GM21576 (cell line): ENCODE measurements at regions not wholly inside any gene's neighbourhood (a gene's known extent, or its start where the extent isn't known, plus 50 kb on each side); places are given as distances from the start of the nearest gene placed in this dataset.

Experiments used
- ATAC-seq: cut with Tn5 transposase; IDR thresholded peaks from one replicate; pipeline ENCODE4 v1.9.1; 2021; ENCODE audit warnings: mild to moderate bottlenecking, moderate library complexity; ENCODE audit not compliant: unreplicated experiment

DNA sequence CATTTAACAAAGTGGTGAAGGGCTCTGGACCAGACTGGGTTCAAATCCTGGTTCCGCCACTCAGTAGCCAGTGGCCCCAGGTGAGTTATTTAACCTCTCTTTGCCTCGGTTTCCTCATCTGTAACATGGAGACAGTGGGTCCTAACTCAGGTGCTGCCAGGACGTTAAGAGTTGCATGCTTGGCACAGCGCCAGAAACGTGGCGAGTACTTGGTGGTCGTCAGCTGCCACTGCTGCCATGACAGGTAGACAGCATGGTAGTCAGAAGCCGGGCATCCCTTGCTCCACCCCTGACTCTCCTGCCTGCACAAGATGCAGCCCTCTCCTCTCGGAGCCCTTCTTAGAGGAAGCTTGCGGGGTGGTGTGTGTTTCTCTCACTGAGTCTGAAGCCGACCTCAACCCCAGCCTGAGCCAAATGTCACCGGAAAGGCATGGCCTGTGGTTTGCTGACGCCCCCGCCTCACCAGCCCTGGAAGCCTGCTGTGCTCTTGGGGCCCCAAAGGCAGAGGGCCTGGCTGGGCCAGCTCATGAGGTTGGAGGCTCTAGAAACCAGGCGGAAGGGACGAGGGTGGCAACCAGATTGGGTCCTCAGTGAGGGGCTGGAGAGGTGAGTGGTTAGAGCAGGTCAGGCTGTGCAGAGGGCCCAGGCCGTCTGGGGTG is 160.8 kb upstream of the TLE3 start:
- ATAC-seq, result no peak

DNA sequence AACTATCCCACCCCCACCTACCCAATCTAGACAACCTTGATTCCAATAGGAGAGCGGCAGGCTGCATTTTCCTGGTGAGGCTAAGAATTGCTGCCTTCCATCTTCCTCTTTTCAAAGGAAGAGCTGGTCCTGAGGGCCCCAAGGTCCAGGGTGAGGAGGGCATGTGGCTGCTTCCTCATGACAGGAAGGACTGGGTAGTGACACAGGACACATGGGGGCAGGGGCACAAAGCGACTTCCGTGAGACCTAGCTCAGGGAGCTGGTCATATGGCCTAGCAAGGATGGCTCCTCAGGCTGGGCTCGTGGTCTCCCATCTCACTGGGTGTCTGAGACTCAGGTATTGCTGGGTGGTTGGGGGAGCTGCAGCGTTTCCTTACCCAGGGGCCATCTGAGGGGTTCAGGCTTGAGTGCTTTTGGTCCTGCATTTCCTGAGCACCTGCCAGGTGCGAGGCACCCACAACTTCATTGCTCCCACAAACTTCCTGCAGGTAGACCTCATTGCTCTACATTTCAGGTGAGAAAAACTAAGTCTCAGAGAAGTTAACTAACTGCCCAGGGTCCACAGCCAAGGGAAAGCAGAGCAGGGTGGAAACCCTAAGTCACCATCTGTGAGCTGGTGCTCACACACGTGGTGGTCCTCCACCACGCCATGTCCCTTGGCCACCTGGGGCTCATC is 160.0 kb upstream of the TLE3 start:
- ATAC-seq, result no peak

DNA sequence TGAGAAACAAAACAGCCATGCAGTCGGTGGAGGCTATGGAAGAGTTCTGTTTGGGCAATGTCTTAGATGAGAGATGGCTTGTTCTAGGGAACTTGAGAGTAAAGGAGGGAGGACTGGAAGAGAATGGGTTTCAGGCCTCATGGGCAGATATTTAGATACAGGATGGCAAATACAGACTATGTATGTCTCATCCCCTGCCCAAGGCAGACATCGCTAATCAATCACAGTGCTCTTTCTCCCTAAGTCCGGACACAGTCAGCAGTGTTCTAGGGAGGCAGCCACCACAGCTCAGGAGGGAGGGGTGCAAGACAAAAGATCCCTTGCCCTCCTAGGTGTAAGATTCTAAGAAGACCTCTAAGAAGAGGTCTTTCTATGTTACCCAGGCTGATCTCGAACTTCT is 159.3 kb upstream of the TLE3 start:
- no peak for ATAC-seq

DNA sequence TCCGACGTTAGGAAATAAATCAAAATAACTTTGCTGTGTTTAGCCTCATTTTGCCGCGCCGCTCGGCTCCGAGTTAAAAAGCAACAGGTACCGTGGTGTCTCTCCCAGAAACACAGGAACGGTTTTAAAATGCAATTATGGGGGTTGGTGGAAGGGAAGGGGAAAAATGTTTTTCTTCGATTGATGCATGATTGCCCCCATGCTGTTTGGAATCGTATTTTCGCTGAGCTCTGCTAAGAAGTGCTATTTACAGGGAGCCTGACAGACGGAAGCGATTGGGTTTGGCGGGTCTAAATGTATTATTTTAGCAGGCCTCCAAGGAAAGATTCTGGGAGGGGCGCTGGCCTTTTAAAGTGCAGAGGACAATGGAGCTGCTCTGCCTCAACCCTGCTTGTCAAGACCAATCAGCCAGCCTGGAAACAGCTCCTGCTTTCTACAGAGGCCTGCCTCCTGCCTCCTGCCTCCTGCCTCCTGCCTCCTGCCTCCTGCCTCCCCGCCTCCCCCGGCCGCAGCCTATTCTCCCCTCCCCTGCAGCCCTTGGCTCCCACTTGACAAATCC is 156.7 kb upstream of the TLE3 start:
- ATAC-seq, result no peak

DNA sequence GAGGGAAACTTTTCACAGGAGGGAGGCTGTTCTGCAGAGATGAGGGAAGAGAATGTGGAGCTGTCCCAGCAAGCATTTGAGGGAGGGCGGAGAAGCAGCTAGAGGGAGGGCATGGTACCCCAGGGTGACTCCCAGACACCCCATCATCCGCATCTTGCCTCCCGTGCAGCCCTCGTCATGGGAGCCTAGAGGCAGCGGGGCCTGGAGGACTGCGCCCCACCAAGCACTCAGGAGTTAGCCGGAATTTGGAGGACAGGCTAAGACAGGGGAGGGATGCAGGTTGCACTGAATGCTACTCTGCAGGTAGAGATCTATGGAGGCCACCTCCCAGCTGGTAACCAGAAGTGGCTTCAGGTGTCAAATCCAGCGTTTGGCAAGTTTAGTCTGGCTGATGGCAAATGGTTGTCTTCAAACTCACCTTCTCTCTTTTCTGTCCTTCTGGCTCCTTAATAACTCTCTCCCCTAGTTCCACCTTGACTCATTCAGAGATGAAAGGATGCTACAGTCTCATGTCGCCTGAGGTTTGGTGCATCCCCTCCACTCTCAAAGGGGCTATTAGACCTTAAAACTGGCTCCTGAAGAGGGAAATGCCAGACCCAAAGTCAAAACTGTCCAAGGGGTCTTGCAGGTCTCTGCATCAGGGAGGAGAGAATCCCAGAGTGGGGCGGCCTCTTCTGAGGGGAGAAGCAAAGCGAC is 155.9 kb upstream of the TLE3 start:
- ATAC-seq, result no peak

DNA sequence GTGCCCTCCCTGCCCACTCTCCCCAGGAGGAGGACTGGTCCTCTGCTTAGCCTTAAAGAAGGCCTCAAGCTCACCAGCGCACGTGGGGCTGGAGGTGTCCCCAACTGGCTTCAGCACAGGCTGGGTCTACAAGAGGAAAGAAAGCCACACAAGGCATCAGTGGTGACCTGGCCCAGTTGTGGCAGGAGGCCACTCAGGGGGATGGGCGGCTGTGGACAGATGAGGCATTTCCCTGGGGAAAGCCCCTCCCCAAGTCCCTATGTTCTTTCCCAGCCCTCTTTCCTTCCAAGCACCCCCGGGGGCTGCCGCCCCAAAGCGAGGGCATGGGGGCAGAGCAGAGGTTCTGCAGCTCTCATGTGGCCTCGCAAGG is 155.2 kb upstream of the TLE3 start:
- ATAC-seq, result no peak

DNA sequence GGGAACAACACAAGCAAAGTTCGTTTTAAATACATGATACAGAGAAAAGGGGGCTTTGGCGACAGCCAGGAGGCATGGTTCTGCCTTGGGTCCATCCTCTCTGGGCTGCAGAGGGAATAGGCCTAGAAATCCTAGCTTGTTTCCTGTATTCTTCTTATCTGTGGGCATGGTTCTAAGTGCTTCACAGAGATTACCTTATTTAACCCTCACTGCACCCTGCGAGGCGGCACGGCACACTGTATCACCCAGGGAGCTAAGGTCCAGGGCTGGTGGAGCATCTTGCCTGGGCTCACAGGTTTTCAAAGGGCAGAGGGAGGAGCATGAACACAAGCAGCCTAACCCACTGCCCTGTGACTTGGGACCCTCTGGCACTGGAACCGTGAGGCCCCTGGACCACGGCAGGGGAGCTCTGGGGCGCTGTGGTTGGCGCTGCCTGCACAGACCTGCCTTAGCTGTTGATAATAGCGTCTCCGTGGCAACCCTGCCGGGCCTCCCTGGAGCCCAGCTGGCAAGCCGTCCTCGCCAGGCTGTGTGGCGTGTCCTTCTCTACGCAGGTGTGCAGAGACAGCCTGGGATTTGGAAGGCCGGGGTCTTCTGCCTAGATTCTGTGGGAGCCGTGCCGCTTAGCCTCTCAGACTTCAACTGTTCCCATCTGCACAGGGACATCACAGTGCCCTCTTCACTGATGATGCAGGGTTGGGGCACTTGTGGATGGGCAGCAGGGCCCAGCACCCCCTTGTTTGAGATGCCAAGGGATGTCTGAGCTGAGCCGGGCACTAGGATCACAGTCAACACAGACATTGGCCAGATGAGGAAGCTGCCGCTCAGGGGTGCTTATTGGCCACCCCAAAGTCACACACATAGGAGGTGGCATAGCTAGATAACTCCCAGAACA is 154.6 kb upstream of the TLE3 start:
- no peak for ATAC-seq

DNA sequence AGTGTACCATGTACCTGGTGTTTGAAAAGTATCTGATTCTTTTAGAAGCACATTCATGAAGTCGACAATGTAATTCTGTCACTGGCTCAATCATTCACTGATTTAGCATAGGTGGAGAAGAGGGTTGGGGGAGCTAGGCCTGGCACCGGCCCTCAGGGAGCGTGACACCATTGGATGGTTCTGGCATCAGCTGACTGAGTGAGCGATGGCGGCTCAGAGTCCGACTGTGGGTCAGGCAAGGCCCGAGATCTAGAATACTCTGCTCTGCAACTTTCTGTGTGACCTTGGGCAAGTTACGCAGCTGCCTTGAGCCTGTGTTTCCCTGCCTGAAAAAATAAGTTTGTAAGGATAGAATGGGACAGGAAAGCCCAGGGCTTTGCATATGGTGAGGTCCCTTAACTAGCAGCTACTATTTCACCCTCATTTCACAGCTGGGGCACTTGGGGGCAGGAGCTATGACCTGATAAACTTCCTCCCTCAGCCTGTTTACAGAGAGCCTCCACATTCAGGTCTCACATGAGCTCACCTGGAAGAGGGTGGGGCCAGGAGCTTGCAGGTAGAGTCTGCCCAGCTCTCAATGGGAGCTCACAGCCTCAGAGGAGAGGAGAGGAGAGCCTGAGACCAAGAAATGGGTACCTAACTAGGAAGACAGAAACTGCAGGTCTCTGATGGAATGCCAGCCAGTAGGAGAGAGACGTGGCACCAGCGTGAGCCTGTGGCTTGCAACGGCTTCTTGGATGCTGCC is 153.7 kb upstream of the TLE3 start:
- no peak for ATAC-seq

DNA sequence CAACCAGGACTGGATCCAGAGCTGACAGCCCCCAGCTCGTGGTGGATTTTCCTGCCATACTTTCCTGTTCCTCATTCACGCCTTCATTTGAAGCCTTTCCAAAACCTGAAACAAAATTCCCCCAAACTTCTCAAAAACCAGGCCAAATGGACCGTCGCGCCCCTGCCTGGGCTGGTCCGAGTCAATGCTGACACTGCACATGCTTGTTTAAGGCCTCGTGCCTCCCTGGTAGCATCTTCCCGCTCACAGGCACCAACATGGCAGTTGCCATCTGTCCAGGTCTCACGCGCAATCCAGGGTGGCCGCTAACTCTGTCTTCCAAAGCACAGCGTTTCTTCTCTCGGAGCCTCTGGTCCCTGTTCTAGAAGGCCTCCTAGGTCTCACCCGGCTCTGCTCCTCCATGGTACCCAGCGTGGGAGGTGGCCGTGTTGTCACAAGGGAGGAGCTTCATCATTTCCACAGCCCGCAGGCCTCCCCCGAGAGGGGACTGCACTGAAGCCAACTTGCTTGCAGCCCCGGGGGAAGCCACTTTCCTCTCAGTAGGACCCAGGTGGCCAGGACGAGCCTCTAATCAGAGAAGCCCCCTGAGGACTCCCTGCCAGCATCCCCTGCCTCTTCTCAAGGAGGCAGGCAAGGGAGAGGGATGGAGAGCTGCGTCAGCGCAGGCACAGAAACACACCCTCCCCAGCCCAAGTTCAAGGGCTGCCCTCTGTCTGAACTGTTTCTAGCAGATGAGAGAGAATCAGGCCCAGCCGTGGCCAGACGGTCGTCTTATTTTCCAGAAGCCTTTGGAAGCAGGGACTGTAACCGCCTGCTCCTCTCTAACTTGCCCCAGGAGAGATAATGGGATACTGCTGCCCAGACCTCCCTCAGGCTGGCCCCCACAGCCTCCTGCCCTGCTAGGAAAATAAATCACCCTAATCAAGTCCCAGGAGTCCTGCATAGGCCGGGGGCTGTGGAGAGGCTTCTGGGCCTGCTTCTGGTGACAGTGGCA is 152.8 kb upstream of the TLE3 start:
- ATAC-seq, result no peak

DNA sequence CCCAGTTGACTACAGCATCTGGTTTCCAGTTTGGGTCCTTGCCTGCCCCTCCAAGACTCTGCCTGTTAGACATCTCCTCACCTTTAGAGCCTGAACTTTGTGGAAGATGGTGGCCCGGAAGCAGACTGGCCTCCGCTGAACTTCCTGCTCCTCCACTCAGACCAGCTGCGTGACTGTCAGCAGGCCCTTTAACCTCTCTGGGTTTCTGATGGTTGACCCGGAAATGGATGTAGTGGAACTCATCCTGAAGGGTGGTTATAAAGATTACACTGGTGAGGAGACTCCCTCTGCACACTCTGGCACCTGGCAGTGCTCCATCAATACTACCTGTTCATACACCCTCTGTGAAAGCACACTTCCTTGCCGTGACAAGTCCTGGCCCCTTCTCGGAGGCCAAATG is 151.9 kb upstream of the TLE3 start:
- no peak for ATAC-seq

DNA sequence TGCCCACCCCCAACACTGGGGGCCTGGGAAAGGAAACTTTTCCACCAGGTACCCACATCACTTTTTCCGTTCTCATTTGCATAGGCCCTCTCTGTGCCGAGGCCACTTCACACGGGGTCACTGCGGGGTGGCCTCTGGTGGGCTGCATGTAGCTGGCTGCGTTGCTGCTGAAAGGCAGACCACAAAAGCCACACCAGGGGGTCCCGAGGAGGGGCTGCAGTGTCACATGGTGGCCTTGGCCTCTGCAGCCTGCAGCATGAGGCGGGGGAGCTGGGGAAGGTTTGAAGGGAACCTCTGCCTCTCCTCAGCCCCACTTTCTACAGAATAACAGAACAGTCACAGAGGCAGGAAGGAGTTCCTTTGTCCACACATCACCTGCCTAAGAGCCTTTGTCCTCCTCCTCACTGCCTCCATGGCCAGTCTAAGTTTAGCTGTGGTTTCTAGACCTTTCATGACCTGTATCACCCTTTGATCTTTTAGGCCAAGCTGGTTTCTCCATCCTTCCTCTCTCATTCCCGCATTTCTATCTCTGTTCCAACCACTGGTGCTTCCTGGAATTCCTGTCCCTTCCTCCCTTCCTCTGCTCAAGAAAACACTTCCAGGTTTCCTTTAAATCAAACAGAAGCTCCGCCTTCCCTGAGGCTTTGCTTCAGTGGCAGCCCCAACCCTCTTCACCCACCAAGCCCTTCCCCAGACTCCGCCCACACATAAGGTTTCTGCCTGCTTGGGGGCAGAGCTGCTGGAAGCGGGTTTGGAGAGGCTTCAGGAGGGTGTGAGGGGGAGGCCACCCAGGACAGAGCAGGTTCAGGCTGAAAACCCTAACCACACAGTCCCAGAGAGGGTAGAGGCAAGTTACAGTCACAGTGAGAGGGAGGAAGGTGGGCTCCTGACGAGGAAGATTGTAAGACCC is 150.7 kb upstream of the TLE3 start:
- ATAC-seq, result no peak

DNA sequence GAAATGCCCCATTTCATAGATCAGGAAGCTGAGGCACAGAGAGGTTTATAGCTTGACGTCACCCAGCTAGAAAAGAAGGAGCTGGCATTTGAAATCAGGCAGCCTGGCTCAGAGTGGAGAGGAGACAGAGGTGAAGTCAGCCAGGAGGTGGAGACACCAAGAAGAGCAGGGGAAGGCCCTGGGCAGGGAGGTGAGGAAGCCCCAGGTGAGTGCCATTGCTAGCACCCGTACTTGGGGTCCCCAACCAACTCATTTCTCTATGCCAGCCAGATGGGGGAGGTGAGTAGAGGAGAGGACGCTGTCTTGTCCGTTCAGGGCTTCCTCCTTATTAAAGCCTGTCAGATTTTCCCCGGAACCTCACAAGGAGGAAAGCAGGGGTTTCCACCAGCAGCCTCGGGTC is 149.6 kb upstream of the TLE3 start:
- no peak for ATAC-seq

DNA sequence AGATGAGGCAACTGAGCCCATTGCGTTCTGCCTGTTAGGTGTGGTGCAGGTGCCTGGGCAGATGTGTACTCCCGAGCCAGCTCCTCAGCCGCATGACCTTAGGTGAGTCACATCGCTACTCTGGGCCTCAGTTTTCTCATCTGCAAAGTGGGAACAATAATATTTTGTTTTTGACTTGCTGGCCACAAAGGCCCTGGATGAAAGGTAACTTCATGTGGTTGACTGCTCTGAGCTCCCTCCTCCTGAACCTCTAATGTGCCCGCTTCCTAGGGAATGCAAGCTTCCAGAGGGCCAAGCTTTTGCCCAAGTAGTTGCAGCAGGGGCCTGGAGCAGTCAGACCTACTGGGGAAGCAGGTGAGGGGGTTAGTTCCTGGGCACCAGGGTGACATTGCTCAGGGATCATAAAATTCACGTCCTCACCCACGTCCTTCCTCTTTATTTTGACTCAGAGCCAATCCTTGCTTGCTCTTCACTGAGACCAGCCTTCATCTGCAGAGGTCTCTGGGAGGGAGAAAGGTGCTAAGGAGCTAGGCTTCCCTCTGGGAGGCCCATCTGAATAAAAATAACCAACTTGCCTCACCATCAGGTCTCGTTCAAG is 149.0 kb upstream of the TLE3 start:
- no peak for ATAC-seq

DNA sequence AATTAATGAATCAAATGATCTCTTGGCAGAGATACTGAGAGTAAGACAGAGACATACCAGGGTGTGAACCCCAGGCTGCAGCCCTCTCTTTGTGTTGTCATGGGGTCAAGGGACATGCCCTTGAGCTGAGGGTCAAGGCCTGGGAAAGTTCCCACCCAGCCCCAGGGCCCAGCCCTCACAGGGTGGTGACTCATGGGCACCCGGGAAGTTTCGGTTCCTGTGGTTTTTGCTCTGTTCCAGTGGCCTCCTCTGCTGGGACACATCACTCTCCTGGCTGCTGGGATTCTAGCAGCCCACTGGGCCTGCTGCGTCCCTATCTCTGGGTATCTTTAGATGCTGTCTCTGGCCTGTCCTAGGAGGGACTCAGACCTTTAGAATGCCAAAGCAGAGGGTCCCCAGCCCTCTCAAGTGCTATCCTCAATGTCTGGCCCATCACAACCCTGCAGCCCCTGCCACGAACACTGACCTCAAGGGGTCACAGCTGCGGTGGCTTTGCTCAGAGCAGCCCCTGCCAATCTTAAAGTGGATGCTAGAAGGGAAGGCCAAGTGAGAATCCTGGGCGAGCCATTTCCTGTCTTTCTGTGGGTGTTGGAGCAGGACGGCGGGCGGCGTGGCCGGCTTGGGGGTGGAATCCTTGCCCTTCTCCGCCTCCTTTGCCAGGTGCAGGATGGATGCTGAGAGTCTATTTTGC is 148.4 kb upstream of the TLE3 start:
- ATAC-seq, result no peak

DNA sequence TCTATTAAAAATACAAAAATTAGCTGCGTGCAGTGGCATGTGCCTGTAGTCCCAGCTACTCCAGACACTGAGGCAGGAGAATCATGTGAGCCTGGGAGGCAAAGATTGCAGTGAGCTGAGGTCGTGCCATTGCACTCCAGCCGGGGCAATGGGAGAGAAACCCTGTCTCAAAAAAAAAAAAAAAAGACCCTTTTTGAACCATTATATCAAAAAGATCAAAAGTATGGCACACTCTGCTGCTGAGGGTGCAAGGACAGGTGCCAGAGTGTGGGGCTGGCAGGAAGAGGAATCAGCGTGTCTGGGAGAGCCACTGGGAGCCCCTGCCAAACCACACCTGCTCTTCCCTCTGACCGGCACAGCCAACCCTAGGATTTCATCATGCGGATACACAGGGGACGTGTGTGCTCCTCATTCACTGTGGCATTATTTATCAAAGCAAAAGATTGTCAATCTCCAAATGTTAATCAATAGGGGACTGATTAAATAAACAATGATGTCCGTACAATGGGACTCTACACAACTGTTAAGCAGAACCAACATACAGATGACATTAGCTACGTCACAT is 147.3 kb upstream of the TLE3 start:
- ATAC-seq, result no peak

DNA sequence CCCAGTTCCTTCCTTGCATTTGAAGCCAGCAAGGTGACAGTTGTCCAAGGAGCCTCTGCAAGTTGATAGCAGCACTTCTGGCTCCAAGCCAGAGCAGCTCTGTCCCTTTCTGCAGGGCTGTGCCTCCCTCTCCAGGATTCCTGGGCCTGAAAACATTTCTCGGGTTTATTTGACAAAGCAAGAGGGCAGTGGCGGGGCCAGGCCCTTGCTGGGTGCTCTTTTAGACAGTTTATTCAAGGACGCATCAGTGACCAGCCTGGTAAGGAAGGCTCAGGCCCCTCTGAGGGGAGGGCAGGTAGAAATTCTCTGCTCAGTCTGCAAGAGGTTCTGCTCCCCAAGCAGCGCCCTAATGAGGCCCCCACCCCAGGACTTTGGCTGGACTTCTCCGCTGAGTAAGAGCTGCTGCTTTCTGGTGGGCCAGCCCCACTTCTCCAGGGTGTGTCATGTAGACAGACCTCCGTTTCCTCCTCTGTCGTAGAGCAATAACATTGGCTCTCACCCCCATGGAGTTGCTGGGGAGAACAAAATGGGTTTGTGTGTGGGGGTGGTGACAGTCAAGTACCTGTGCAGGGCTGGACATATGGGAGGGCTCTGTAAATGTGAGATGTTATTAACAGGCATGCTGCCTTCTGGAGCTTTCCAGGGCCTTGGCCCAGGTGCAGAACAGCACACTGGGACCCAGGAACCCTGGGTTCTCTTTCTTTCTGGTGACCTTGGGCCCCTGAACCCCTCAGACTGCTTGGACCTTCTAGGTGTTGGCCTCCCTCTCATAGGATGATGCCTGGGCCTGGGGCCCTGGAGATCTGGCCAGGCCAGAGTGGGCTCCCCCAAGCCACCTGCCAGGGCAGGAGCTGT is 146.2 kb upstream of the TLE3 start:
- ATAC-seq, result no peak
